B cell (primary cell): ENCODE measurements at regions not wholly inside any gene's neighbourhood (a gene's known extent, or its start where the extent isn't known, plus 50 kb on each side); places are given as distances from the start of the nearest gene placed in this dataset.

Source experiments
- ATAC-seq: fragments of 200-7000 bp; cut with Tn5 transposase; one replicate; pipeline ENCODE4 v1.10.0; 2021; ENCODE audit warnings: low read depth, mild to moderate bottlenecking, moderate number of reproducible peaks, moderate library complexity
- CTCF ChIA-PET: fragments of 350-600 bp; sonication (Branson Sonifier 250); formaldehyde crosslinking; loops from one replicate; lab custom pipeline; 2021; ENCODE audit warnings: antibody characterized with exemption, inconsistent platforms; lab: Charles Lee
- POLR2A ChIA-PET: fragments of 350-600 bp; sonication (Branson Sonifier 250); formaldehyde crosslinking; loops from one replicate; lab custom pipeline; 2021; ENCODE audit warnings: antibody characterized with exemption; lab: Charles Lee
- DNase-seq: peaks from one replicate; pipeline ENCODE4 v3.0.0; 2013
- H2AFZ ChIP-seq: 2 replicates; pipeline ENCODE4 v1.6.1; 2012; ENCODE audit warnings: mild to moderate bottlenecking, low read depth, low read length; ENCODE audit not compliant: insufficient read depth, poor library complexity, severe bottlenecking
- H3K27ac ChIP-seq, 2 donors: 1 replicate in 1 of 2; 2 replicates in 1 of 2; pipeline ENCODE4 v1.5.1; 2012 to 2013; ENCODE audit warnings: low read length in 2 of 2, mild to moderate bottlenecking in 2 of 2, moderate library complexity in 1 of 2
- H3K27me3 ChIP-seq, 4 experiments: fragments of 200-600 bp in 1 of 4; sonication (generic) in 1 of 4; replicated peaks in 1 of 4; 1 replicate in 2 of 4; 2 replicates in 2 of 4; pipeline versions ENCODE4 v1.6.1 to v1.7.0; 2013 to 2016; ENCODE audit warnings: low read length in 3 of 4, mild to moderate bottlenecking in 2 of 4, mixed read lengths in 1 of 4, moderate library complexity in 1 of 4; ENCODE audit not compliant: insufficient read depth in 4 of 4, control insufficient read depth in 3 of 4; ENCODE audit errors: control extremely low read depth in 1 of 4
- H3K36me3 ChIP-seq, 2 experiments: replicated peaks in 1 of 2; 1 replicate in 1 of 2; 2 replicates in 1 of 2; pipeline versions ENCODE4 v1.6.1 to v1.7.1; 2013; ENCODE audit warnings: low read length in 1 of 2; ENCODE audit not compliant: insufficient read depth in 2 of 2, control insufficient read depth in 1 of 2; ENCODE audit errors: control extremely low read depth in 1 of 2, extremely low read depth in 1 of 2
- H3K4me1 ChIP-seq, 2 donors: fragments of 200-600 bp in 1 of 2; sonication (generic) in 1 of 2; 1 replicate in 1 of 2; 2 replicates in 1 of 2; pipeline versions ENCODE4 v1.5.1 to v1.6.1; 2013 to 2017; ENCODE audit warnings: low read length in 2 of 2; ENCODE audit not compliant: control insufficient read depth in 2 of 2, insufficient read depth in 2 of 2
- H3K4me2 ChIP-seq: replicated peaks from 2 replicates; pipeline ENCODE3; 2012; ENCODE audit warnings: mild to moderate bottlenecking, low read depth, low read length; ENCODE audit not compliant: poor library complexity, severe bottlenecking
- H3K4me3 ChIP-seq, 5 experiments: fragments of 200-600 bp in 1 of 5; sonication (generic) in 1 of 5; 1 replicate in 3 of 5; 2 replicates in 2 of 5; pipeline versions ENCODE4 v1.5.1 to v1.7.0; 2011 to 2016; ENCODE audit warnings: low read length in 4 of 5, mild to moderate bottlenecking in 4 of 5, low read depth in 2 of 5, control low read depth in 1 of 5, moderate library complexity in 1 of 5; ENCODE audit not compliant: insufficient read depth in 1 of 5; ENCODE audit errors: control extremely low read depth in 1 of 5, extremely low read depth in 1 of 5
- H3K79me2 ChIP-seq: fragments of 200-600 bp; sonication (generic); one replicate; pipeline ENCODE4 v1.6.0; 2016; ENCODE audit warnings: low read length; ENCODE audit not compliant: control insufficient read depth, insufficient read depth
- H3K9ac ChIP-seq: fragments of 200-600 bp; sonication (generic); 2 replicates; pipeline ENCODE4 v1.6.1; 2017; ENCODE audit warnings: mild to moderate bottlenecking, low read length, moderate library complexity
- H3K9me3 ChIP-seq, 3 donors: one replicate each; pipeline versions ENCODE4 v1.6.1 to v1.7.1; 2013; ENCODE audit warnings: low read length in 2 of 3; ENCODE audit not compliant: control insufficient read depth in 2 of 3, insufficient read depth in 1 of 3; ENCODE audit errors: control extremely low read depth in 1 of 3
- H4K20me1 ChIP-seq: 2 replicates; pipeline ENCODE4 v1.6.0; 2012; ENCODE audit warnings: mild to moderate bottlenecking, low read length; ENCODE audit not compliant: insufficient read depth, control insufficient read depth, poor library complexity, severe bottlenecking
- H3K27ac Mint-ChIP-seq: one replicate; pipeline ENCODE4 v1.8.0; 2021; ENCODE audit warnings: mixed read lengths
- H3K27me3 Mint-ChIP-seq: one replicate; pipeline ENCODE4 v1.8.0; 2021; ENCODE audit warnings: mixed read lengths
- H3K4me1 Mint-ChIP-seq: one replicate; pipeline ENCODE4 v1.8.0; 2021; ENCODE audit warnings: mixed read lengths
- H3K4me3 Mint-ChIP-seq: one replicate; pipeline ENCODE4 v1.8.0; 2021; ENCODE audit warnings: mixed read lengths
- H3K9me3 Mint-ChIP-seq: one replicate; pipeline ENCODE4 v1.8.0; 2022; ENCODE audit warnings: mixed read lengths; ENCODE audit not compliant: insufficient read depth
- EZH2 ChIP-seq: IDR thresholded peaks from 2 replicates; pipeline ENCODE4 v1.6.1; 2012; ENCODE audit warnings: borderline replicate concordance, low read depth, mild to moderate bottlenecking, moderate library complexity, low read length; ENCODE audit not compliant: insufficient read depth, poor library complexity, severe bottlenecking
- WGBS: methylation state at CpG from one replicate; pipeline ENCODE4 v1.1.5; 2013; ENCODE audit warnings: missing lambda C conversion rate; ENCODE audit not compliant: insufficient coverage; 5-methylcytosine and 5-hydroxymethylcytosine counted together
- intact Hi-C: fragments of 100-400 bp; cut with micrococcal nuclease; formaldehyde crosslinking; loops from one replicate; pipeline ENCODE4 v1.10.0; 2022
- TF ChIP-seq, protein P1 (sequence below): fragments of 200-600 bp; IDR thresholded peaks from one replicate; pipeline ENCODE4 v1.8.0; 2022; ENCODE audit warnings: antibody characterized with exemption, mild to moderate bottlenecking

- ChIA-PET POLR2A (no interaction called here), CTCF (interaction anchor here (2.7 kb wide), 1 partner anchor 12 kb away, joined by 8 read pairs; no protein-coding TSS in a partner anchor)
- Histone ChIP-seq H2AFZ (no peak overlapping the region), H3K27ac (no peak overlapping the region), H3K4me2 (no peak overlapping the region), H4K20me1 (no peaks in the 10 kb centered on the region), H3K4me1 (no peaks in the 10 kb centered on the region), H3K9ac (no peak overlapping the region), H3K27me3 (no peaks in the 10 kb centered on the region), H3K79me2 (no peaks in the 10 kb centered on the region), H3K9me3 (no peaks in the 10 kb centered on the region), H3K4me3 (no peak overlapping the region), H3K36me3 (no peaks in the 10 kb centered on the region)
- H3K27me3 Mint-ChIP-seq, result peaks cover 8% of the 10 kb centered on the region
- DNase-seq, result no peak
- intact Hi-C loops, result no loop called here
- WGBS, result 92% methylated on average over 2 of the region's 3 CpGs
- TF ChIP-seq, protein P1, sequence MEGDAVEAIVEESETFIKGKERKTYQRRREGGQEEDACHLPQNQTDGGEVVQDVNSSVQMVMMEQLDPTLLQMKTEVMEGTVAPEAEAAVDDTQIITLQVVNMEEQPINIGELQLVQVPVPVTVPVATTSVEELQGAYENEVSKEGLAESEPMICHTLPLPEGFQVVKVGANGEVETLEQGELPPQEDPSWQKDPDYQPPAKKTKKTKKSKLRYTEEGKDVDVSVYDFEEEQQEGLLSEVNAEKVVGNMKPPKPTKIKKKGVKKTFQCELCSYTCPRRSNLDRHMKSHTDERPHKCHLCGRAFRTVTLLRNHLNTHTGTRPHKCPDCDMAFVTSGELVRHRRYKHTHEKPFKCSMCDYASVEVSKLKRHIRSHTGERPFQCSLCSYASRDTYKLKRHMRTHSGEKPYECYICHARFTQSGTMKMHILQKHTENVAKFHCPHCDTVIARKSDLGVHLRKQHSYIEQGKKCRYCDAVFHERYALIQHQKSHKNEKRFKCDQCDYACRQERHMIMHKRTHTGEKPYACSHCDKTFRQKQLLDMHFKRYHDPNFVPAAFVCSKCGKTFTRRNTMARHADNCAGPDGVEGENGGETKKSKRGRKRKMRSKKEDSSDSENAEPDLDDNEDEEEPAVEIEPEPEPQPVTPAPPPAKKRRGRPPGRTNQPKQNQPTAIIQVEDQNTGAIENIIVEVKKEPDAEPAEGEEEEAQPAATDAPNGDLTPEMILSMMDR, result no peak
- no peak for TF ChIP-seq EZH2
- no peak for ATAC-seq
- H3K4me1 Mint-ChIP-seq, result no peaks in the 10 kb centered on the region
- no peak overlapping the region for H3K27ac Mint-ChIP-seq
- H3K4me3 Mint-ChIP-seq, result no peak overlapping the region
- H3K9me3 Mint-ChIP-seq, result no peaks in the 10 kb centered on the region
Observed at GRCh38 chr3:168223085-168223484, 127.4 kb upstream of the GOLIM4 start.

DNA sequence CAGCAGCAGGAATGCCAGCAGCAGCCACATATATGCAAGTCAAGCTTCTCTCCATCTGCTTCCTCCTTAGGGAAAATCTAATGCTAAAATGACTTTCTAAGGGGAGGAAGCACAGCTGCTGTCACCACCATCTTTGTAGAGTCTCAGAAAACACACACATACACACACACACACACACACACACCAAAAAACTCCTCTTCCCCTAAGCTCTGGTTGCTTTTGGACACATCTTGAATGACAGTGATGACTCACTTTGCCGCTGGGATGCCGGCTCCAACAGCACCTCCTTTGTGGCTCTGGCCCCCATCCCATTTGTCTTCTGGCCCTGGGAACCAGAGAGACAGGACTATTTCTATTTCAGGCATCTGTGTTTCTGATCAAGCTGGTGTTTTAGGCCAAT is 124.8 kb upstream of the GOLIM4 start:
- intact Hi-C loops, result no loop called here
- Histone ChIP-seq H3K4me2 (no peak overlapping the region), H3K79me2 (no peaks in the 10 kb centered on the region), H3K27ac (no peak overlapping the region), H3K4me3 (no peak overlapping the region), H3K9ac (no peak overlapping the region), H3K4me1 (no peaks in the 10 kb centered on the region), H3K9me3 (no peaks in the 10 kb centered on the region), H3K27me3 (no peaks in the 10 kb centered on the region), H4K20me1 (no peaks in the 10 kb centered on the region), H3K36me3 (no peaks in the 10 kb centered on the region), H2AFZ (no peak overlapping the region)
- H3K27me3 Mint-ChIP-seq, result peaks cover 8% of the 10 kb centered on the region
- H3K4me3 Mint-ChIP-seq, result no peak overlapping the region
- no peaks in the 10 kb centered on the region for H3K9me3 Mint-ChIP-seq
- DNase-seq (no peak), ATAC-seq (no peak)
- ChIA-PET CTCF (interaction anchor here (2.7 kb wide), 1 partner anchor 9 kb away, joined by 8 read pairs; no protein-coding TSS in a partner anchor), POLR2A (no interaction called here)
- no peaks in the 10 kb centered on the region for H3K4me1 Mint-ChIP-seq
- H3K27ac Mint-ChIP-seq, result no peak overlapping the region
- TF ChIP-seq, protein P1, result no peak
- no peak for TF ChIP-seq EZH2
- WGBS, result 100% methylated on average over 2 of the region's 2 CpGs
